OCI-LY7 (cell line): ENCODE measurements at regions not wholly inside any gene's neighbourhood (a gene's known extent, or its start where the extent isn't known, plus 50 kb on each side); places are given as distances from the start of the nearest gene placed in this dataset.

Experiments used
- CTCF ChIP-seq: fragments of 200-600 bp; sonication (generic); conservative IDR thresholded peaks from 2 replicates; pipeline ENCODE4 v1.5.1; 2014; ENCODE audit warnings: mild to moderate bottlenecking, antibody characterized with exemption, low read length, moderate library complexity, mixed read lengths
- EZH2phosphoT487 ChIP-seq: fragments of 200-600 bp; sonication (generic); IDR thresholded peaks from 2 replicates; pipeline ENCODE4 v1.6.1; 2018; ENCODE audit warnings: low read depth, borderline replicate concordance, mild to moderate bottlenecking, mixed run types, antibody characterized with exemption, low read length, moderate library complexity, mixed read lengths

- no peak for TF ChIP-seq CTCF
- TF ChIP-seq EZH2phosphoT487, result no peak
Measured at GRCh38 chr7:26937306-26937705, 72.9 kb upstream of the SKAP2 start.
